OCI-LY1 (cell line): ENCODE measurements at regions not wholly inside any gene's neighbourhood (a gene's known extent, or its start where the extent isn't known, plus 50 kb on each side); places are given as distances from the start of the nearest gene placed in this dataset.

Experiments
- H2AFZ ChIP-seq: fragments of 200-600 bp; sonication (generic), shearing (Covaris generic); 2 replicates; pipeline ENCODE4 v1.6.0; 2014; ENCODE audit warnings: antibody characterized with exemption, mild to moderate bottlenecking, low read length
- H3F3A ChIP-seq: fragments of 200-600 bp; sonication (generic), shearing (Covaris generic); 2 replicates; pipeline ENCODE4 v1.6.0; 2014; ENCODE audit warnings: mild to moderate bottlenecking, antibody characterized with exemption, low read length, moderate library complexity; ENCODE audit not compliant: insufficient read depth
- H3K27ac ChIP-seq: fragments of 200-600 bp; sonication (generic); 2 replicates; pipeline ENCODE4 v1.5.1; 2014; ENCODE audit warnings: low read length, mixed run types, mild to moderate bottlenecking, low read depth; ENCODE audit not compliant: poor library complexity, severe bottlenecking
- H3K27me3 ChIP-seq: fragments of 200-600 bp; sonication (generic); 2 replicates; pipeline ENCODE4 v1.6.0; 2014; ENCODE audit warnings: antibody characterized with exemption, mild to moderate bottlenecking, low read length, moderate library complexity; ENCODE audit not compliant: insufficient read depth
- H3K36me3 ChIP-seq: fragments of 200-600 bp; sonication (generic); 2 replicates; pipeline ENCODE4 v1.6.1; 2014; ENCODE audit warnings: mild to moderate bottlenecking, antibody characterized with exemption, low read length, moderate library complexity, mixed read lengths; ENCODE audit not compliant: insufficient read depth
- H3K4me1 ChIP-seq: fragments of 200-600 bp; sonication (generic); 2 replicates; pipeline ENCODE4 v1.5.1; 2014; ENCODE audit warnings: mild to moderate bottlenecking, low read length, moderate library complexity; ENCODE audit not compliant: insufficient read depth, severe bottlenecking
- H3K4me2 ChIP-seq: fragments of 200-600 bp; sonication (generic), shearing (Covaris generic); 2 replicates; pipeline ENCODE4 v1.6.1; 2014; ENCODE audit warnings: low read length
- H3K4me3 ChIP-seq: fragments of 200-600 bp; sonication (generic); 2 replicates; pipeline ENCODE4 v1.5.1; 2014; ENCODE audit warnings: low read length, low read depth, mild to moderate bottlenecking, mixed read lengths; ENCODE audit not compliant: poor library complexity, severe bottlenecking
- H3K79me2 ChIP-seq: fragments of 200-600 bp; shearing (Covaris generic); 2 replicates; pipeline ENCODE4 v1.6.1; 2016; ENCODE audit warnings: mixed run types, low read length, mixed read lengths; ENCODE audit not compliant: insufficient read depth
- H3K9ac ChIP-seq: fragments of 200-600 bp; sonication (generic), shearing (Covaris generic); 2 replicates; pipeline ENCODE4 v1.6.1; 2014; ENCODE audit warnings: mild to moderate bottlenecking, low read length, mixed read lengths
- H3K9me2 ChIP-seq: fragments of 200-600 bp; sonication (generic), shearing (Covaris generic); 2 replicates; pipeline ENCODE4 v1.6.1; 2014; ENCODE audit warnings: low read depth, mild to moderate bottlenecking, low read length, mixed read lengths
- H3K9me3 ChIP-seq: fragments of 200-600 bp; shearing (Covaris generic); 2 replicates; pipeline ENCODE4 v1.6.1; 2014; ENCODE audit warnings: low read length, mixed read lengths
- H4K20me1 ChIP-seq: fragments of 200-600 bp; sonication (generic), shearing (Covaris generic); 2 replicates; pipeline ENCODE4 v1.6.0; 2016; ENCODE audit warnings: mild to moderate bottlenecking, low read length; ENCODE audit not compliant: insufficient read depth
- EZH2 ChIP-seq: fragments of 200-600 bp; sonication (generic), shearing (Covaris generic); IDR thresholded peaks from 2 replicates; pipeline ENCODE4 v1.8.0; 2017; ENCODE audit warnings: borderline replicate concordance, mixed run types, mild to moderate bottlenecking, antibody characterized with exemption, low read length, moderate library complexity, mixed read lengths
- TF ChIP-seq, protein P1 (sequence below): fragments of 200-600 bp; sonication (generic), shearing (Covaris generic); IDR thresholded peaks from 2 replicates; pipeline ENCODE4 v1.5.1; 2017; ENCODE audit warnings: mild to moderate bottlenecking, antibody characterized with exemption, low read length, moderate library complexity, mixed read lengths

DNA sequence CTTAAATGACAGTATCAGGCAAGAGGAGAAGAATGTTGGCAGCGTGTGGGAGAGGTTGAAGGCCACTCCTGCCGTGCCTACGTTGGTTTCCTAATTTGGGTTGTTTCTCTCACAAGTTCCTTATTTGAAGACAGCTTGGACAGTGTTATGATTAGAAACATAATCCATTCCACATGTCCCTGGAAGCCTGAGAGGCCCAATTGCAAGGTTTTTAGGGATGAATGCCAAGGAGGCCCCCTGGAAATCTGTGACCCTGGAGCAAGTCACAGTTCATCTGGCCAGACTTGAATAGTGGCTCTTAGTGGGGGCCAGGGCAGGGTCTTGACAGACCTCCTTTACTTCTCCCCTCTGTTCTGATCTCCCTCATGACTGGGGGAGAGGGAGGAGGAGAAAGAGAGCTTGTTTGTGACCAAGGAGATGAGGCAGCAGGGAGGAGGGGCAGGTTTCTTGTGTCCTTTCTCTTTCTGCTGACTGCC lies 584.4 kb upstream of the TBL1XR1 start:
- H3K4me1 ChIP-seq: no peaks in the 10 kb centered on the region
- H2AFZ ChIP-seq: no peak overlapping the region
- H3K9me3 ChIP-seq: no peaks in the 10 kb centered on the region
- H3K9me2 ChIP-seq: no peaks in the 10 kb centered on the region
- no peaks in the 10 kb centered on the region for H3K27me3 ChIP-seq
- no peak overlapping the region for H3K4me3 ChIP-seq
- H3K4me2 ChIP-seq: no peak overlapping the region
- no peaks in the 10 kb centered on the region for H3K79me2 ChIP-seq
- no peaks in the 10 kb centered on the region for H4K20me1 ChIP-seq
- no peaks in the 10 kb centered on the region for H3K36me3 ChIP-seq
- no peak overlapping the region for H3K9ac ChIP-seq
- TF ChIP-seq, protein P1, sequence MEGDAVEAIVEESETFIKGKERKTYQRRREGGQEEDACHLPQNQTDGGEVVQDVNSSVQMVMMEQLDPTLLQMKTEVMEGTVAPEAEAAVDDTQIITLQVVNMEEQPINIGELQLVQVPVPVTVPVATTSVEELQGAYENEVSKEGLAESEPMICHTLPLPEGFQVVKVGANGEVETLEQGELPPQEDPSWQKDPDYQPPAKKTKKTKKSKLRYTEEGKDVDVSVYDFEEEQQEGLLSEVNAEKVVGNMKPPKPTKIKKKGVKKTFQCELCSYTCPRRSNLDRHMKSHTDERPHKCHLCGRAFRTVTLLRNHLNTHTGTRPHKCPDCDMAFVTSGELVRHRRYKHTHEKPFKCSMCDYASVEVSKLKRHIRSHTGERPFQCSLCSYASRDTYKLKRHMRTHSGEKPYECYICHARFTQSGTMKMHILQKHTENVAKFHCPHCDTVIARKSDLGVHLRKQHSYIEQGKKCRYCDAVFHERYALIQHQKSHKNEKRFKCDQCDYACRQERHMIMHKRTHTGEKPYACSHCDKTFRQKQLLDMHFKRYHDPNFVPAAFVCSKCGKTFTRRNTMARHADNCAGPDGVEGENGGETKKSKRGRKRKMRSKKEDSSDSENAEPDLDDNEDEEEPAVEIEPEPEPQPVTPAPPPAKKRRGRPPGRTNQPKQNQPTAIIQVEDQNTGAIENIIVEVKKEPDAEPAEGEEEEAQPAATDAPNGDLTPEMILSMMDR: no peak
- no peak for TF ChIP-seq EZH2
- no peak overlapping the region for H3K27ac ChIP-seq
- no peaks in the 10 kb centered on the region for H3F3A ChIP-seq

GRCh38 chr3:177783338-177783737 lies 586.1 kb upstream of the TBL1XR1 start:
- H2AFZ ChIP-seq: no peak overlapping the region
- TF ChIP-seq, protein P1: no peak
- no peak for TF ChIP-seq EZH2
- no peak overlapping the region for H3K27ac ChIP-seq
- H3K4me3 ChIP-seq: no peak overlapping the region
- H3K27me3 ChIP-seq: no peaks in the 10 kb centered on the region
- H3K36me3 ChIP-seq: no peaks in the 10 kb centered on the region
- no peaks in the 10 kb centered on the region for H3K4me1 ChIP-seq
- H3K4me2 ChIP-seq: no peak overlapping the region
- no peaks in the 10 kb centered on the region for H4K20me1 ChIP-seq
- H3K9ac ChIP-seq: no peak overlapping the region
- no peaks in the 10 kb centered on the region for H3F3A ChIP-seq
- no peaks in the 10 kb centered on the region for H3K9me3 ChIP-seq
- H3K9me2 ChIP-seq: no peaks in the 10 kb centered on the region
- no peaks in the 10 kb centered on the region for H3K79me2 ChIP-seq

DNA sequence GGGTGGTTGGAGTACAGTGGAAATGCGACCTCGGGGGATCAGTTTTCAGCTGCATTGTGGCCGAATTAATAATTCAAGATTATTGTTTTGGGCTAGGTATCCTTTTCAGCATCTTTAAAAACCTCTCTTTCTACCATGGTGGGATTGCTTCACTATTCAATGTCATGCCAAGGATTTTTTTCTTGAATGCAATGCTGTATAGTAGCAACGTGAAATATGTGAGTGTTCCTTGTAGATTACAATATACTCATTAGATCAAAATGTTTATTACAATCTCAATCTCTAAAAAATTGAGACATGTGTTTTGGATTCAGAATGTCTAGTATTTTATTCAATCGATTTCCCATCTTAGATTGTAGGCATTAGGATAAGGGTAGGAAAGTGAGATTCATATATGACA lies 586.5 kb upstream of the TBL1XR1 start:
- Histone ChIP-seq H3K4me2 (no peak overlapping the region), H3K36me3 (no peaks in the 10 kb centered on the region), H3K79me2 (no peaks in the 10 kb centered on the region), H3F3A (no peaks in the 10 kb centered on the region), H3K27me3 (no peaks in the 10 kb centered on the region), H3K9me3 (no peaks in the 10 kb centered on the region), H3K27ac (no peak overlapping the region), H3K4me1 (no peaks in the 10 kb centered on the region), H3K9ac (no peak overlapping the region), H4K20me1 (no peaks in the 10 kb centered on the region), H2AFZ (no peak overlapping the region), H3K4me3 (no peak overlapping the region), H3K9me2 (no peaks in the 10 kb centered on the region)
- TF ChIP-seq EZH2: no peak
- TF ChIP-seq, protein P1: no peak
